AG04449 (cell line): ENCODE measurements at regions not wholly inside any gene's neighbourhood (a gene's known extent, or its start where the extent isn't known, plus 50 kb on each side); places are given as distances from the start of the nearest gene placed in this dataset.

Source experiments
- CTCF ChIA-PET: fragments of 350-600 bp; formaldehyde crosslinking; extraction: SDS; loops from one replicate; lab custom pipeline; 2021; ENCODE audit warnings: antibody characterized with exemption; lab: Yijun Ruan, JAX
- POLR2A ChIA-PET: fragments of 400-600, 350-600 bp; formaldehyde crosslinking; extraction: SDS; loops from one replicate; lab custom pipeline; 2020; ENCODE audit warnings: antibody characterized with exemption, inconsistent platforms; lab: Yijun Ruan, JAX
- DNase-seq: peaks from one replicate; pipeline ENCODE4 v3.0.0-alpha.2; 2010; ENCODE audit warnings: low read depth, low spot score
- H3K4me3 ChIP-seq: 2 replicates; pipeline ENCODE4 v1.5.1; 2011; ENCODE audit warnings: low read depth, mild to moderate bottlenecking, control low read depth, low read length
- CTCF ChIP-seq: IDR thresholded peaks from one replicate; pipeline ENCODE4 v1.5.1; 2011; ENCODE audit warnings: mild to moderate bottlenecking, moderate library complexity, low read length, control low read depth, inconsistent platforms; ENCODE audit not compliant: insufficient read depth; ENCODE audit errors: missing control alignments

GRCh38 chr18:77762642-77763041 lies 513.0 kb downstream of the GALR1 start:
- no peak overlapping the region for H3K4me3 ChIP-seq
- CTCF ChIA-PET: no interaction called here
- no peak for TF ChIP-seq CTCF
- DNase-seq: no peak
- POLR2A ChIA-PET: no interaction called here

- no peak overlapping the region for H3K4me3 ChIP-seq
- DNase-seq: no peak
- CTCF ChIA-PET: no interaction called here
- POLR2A ChIA-PET: no interaction called here
- TF ChIP-seq CTCF: no peak
Measured at GRCh38 chr18:77763530-77764145, 514.0 kb downstream of the GALR1 start.

- no peak for DNase-seq
- H3K4me3 ChIP-seq: no peak overlapping the region
- CTCF ChIA-PET: no interaction called here
- POLR2A ChIA-PET: no interaction called here
- no peak for TF ChIP-seq CTCF
Measured at GRCh38 chr18:77765468-77765867, 515.8 kb downstream of the GALR1 start.

- H3K4me3 ChIP-seq: no peak overlapping the region
- ChIA-PET CTCF (no interaction called here), POLR2A (no interaction called here)
- DNase-seq: no peak
- TF ChIP-seq CTCF: no peak
Measured at GRCh38 chr18:77766421-77766820, 516.8 kb downstream of the GALR1 start.

- DNase-seq: no peak
- POLR2A ChIA-PET: no interaction called here
- CTCF ChIA-PET: no interaction called here
- H3K4me3 ChIP-seq: no peak overlapping the region
- TF ChIP-seq CTCF: no peak
Measured at GRCh38 chr18:77772177-77772576, 522.5 kb downstream of the GALR1 start.

GRCh38 chr18:77776104-77776503 lies 526.5 kb downstream of the GALR1 start:
- CTCF ChIA-PET: no interaction called here

More at GRCh38 chr18:77776104-77776503, 526.5 kb downstream of the GALR1 start:
- no peak for DNase-seq
- POLR2A ChIA-PET: no interaction called here
- no peak for TF ChIP-seq CTCF
- no peak overlapping the region for H3K4me3 ChIP-seq
